OCI-LY7 (cell line): ENCODE measurements at regions not wholly inside any gene's neighbourhood (a gene's known extent, or its start where the extent isn't known, plus 50 kb on each side); places are given as distances from the start of the nearest gene placed in this dataset.

ENCODE experiments used
- BruUV-seq: library from RNA; stranded (reverse); fragments of 400-500 nt; replicated peaks from 2 replicates; lab custom pipeline; 2021; lab: Mats Ljungman, UMichigan
- CTCF ChIA-PET: fragments of 300-600 bp; sonication (Branson Sonifier 250); formaldehyde crosslinking; loops from one replicate; lab custom pipeline; 2022; ENCODE audit warnings: antibody characterized with exemption; ENCODE audit not compliant: unreplicated experiment; lab: Charles Lee
- POLR2A ChIA-PET: fragments of 300-600 bp; sonication (Branson Sonifier 250); formaldehyde crosslinking; loops from one replicate; lab custom pipeline; 2022; ENCODE audit warnings: antibody characterized with exemption; lab: Charles Lee
- DNase-seq: peaks from one replicate; pipeline ENCODE4 v3.0.0-alpha.2; 2015; ENCODE audit warnings: low spot score
- H2AFZ ChIP-seq: fragments of 200-600 bp; sonication (generic), shearing (Covaris generic); 2 replicates; pipeline ENCODE4 v1.6.1; 2014; ENCODE audit warnings: mild to moderate bottlenecking, antibody characterized with exemption, low read length, moderate library complexity
- H3K27ac ChIP-seq: fragments of 200-600 bp; sonication (generic); 2 replicates; pipeline ENCODE4 v1.5.1; 2014; ENCODE audit warnings: mixed run types, low read depth, mild to moderate bottlenecking, moderate library complexity, low read length, inconsistent platforms; ENCODE audit not compliant: poor library complexity, severe bottlenecking
- H3K36me3 ChIP-seq: fragments of 200-600 bp; sonication (generic); 2 replicates; pipeline ENCODE4 v1.6.1; 2014; ENCODE audit warnings: mild to moderate bottlenecking, antibody characterized with exemption, low read length, moderate library complexity, mixed read lengths; ENCODE audit not compliant: insufficient read depth
- H3K4me1 ChIP-seq: fragments of 200-600 bp; sonication (generic); 2 replicates; pipeline ENCODE4 v1.5.1; 2014; ENCODE audit warnings: mild to moderate bottlenecking, low read length; ENCODE audit not compliant: insufficient read depth, poor library complexity, severe bottlenecking
- H3K4me2 ChIP-seq: fragments of 200-600 bp; sonication (generic); 2 replicates; pipeline ENCODE4 v1.6.1; 2014; ENCODE audit warnings: mild to moderate bottlenecking, low read length
- H3K4me3 ChIP-seq: fragments of 200-600 bp; sonication (generic); 2 replicates; pipeline ENCODE4 v1.5.1; 2014; ENCODE audit warnings: mild to moderate bottlenecking, low read depth, low read length; ENCODE audit not compliant: poor library complexity, severe bottlenecking
- H3K79me2 ChIP-seq: fragments of 200-600 bp; sonication (generic); 2 replicates; pipeline ENCODE4 v1.6.1; 2016; ENCODE audit warnings: low read depth, mild to moderate bottlenecking, low read length, moderate library complexity, mixed read lengths; ENCODE audit not compliant: insufficient read depth
- H3K9me2 ChIP-seq: fragments of 200-600 bp; sonication (generic); 2 replicates; pipeline ENCODE4 v1.6.1; 2016; ENCODE audit warnings: mild to moderate bottlenecking, low read length, mixed read lengths; ENCODE audit not compliant: insufficient read depth
- H3K9me3 ChIP-seq: fragments of 200-600 bp; sonication (generic); 2 replicates; pipeline ENCODE4 v1.6.1; 2014; ENCODE audit warnings: mild to moderate bottlenecking, mixed run types, low read length, mixed read lengths
- H4K20me1 ChIP-seq: fragments of 200-600 bp; sonication (generic); 2 replicates; pipeline ENCODE4 v1.6.1; 2014; ENCODE audit warnings: mild to moderate bottlenecking, antibody characterized with exemption, low read length, moderate library complexity, mixed read lengths; ENCODE audit not compliant: insufficient read depth
- EZH2phosphoT487 ChIP-seq: fragments of 200-600 bp; sonication (generic); IDR thresholded peaks from 2 replicates; pipeline ENCODE4 v1.6.1; 2018; ENCODE audit warnings: low read depth, borderline replicate concordance, mild to moderate bottlenecking, mixed run types, antibody characterized with exemption, low read length, moderate library complexity, mixed read lengths
- intact Hi-C: fragments of 100-400 bp; cut with micrococcal nuclease; formaldehyde crosslinking; loops from one replicate; pipeline ENCODE4 v1.10.0; 2022; ENCODE audit not compliant: unreplicated experiment
- TF ChIP-seq, protein P1 (sequence below): fragments of 200-600 bp; sonication (generic); conservative IDR thresholded peaks from 2 replicates; pipeline ENCODE4 v1.5.1; 2014; ENCODE audit warnings: mild to moderate bottlenecking, antibody characterized with exemption, low read length, moderate library complexity, mixed read lengths

DNA sequence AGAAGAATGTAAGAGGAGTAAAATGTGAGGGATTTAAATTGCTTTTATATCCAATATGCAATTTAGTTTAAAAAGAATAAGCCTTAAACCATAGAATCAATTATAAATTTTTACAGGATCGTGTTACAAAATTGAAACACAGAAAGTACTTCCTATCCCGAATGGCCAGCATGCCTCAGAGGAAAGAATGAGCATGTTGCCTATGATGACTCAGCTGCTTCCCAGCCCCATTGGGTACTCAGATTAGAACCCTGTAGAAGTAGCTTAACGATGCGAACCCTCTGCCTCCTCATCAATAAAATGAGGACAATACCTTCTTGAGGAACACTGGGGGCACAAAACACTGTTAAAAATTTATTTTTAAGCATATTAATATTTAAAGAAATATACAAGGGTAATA, 113.4 kb upstream of the CDK1 start:
- no peaks in the 10 kb centered on the region for H3K9me2 ChIP-seq
- CTCF ChIA-PET: no interaction called here
- no peaks in the 10 kb centered on the region for H4K20me1 ChIP-seq
- no peak overlapping the region for H2AFZ ChIP-seq
- POLR2A ChIA-PET: no interaction called here
- TF ChIP-seq EZH2phosphoT487: no peak
- TF ChIP-seq, protein P1, sequence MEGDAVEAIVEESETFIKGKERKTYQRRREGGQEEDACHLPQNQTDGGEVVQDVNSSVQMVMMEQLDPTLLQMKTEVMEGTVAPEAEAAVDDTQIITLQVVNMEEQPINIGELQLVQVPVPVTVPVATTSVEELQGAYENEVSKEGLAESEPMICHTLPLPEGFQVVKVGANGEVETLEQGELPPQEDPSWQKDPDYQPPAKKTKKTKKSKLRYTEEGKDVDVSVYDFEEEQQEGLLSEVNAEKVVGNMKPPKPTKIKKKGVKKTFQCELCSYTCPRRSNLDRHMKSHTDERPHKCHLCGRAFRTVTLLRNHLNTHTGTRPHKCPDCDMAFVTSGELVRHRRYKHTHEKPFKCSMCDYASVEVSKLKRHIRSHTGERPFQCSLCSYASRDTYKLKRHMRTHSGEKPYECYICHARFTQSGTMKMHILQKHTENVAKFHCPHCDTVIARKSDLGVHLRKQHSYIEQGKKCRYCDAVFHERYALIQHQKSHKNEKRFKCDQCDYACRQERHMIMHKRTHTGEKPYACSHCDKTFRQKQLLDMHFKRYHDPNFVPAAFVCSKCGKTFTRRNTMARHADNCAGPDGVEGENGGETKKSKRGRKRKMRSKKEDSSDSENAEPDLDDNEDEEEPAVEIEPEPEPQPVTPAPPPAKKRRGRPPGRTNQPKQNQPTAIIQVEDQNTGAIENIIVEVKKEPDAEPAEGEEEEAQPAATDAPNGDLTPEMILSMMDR: no peak
- intact Hi-C loops: no loop called here
- DNase-seq: no peak
- H3K9me3 ChIP-seq: no peaks in the 10 kb centered on the region
- no peak overlapping the region for H3K4me2 ChIP-seq
- H3K36me3 ChIP-seq: no peaks in the 10 kb centered on the region
- no peaks in the 10 kb centered on the region for H3K79me2 ChIP-seq
- no peak overlapping the region for H3K4me3 ChIP-seq
- H3K4me1 ChIP-seq: no peaks in the 10 kb centered on the region
- H3K27ac ChIP-seq: no peak overlapping the region
- BruUV-seq: no TSS peak

DNA sequence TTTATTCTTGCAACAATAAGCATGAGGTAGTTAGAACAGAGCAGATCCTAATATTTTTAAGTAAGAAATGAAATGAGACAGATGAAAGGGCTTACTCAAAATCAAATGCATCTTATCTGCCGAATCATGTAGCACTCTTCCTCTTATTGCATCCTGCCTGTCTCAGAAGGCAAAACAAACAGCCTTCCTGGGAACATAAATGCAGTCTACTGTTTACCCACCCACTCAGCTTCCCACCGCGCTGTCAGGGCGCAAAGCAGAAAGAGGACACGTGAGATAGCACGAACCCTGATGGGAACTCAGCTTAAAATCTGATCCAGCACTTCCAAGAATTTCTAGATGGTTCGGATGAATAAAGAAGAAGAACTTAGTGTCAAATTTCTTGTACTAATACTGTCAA, 114.4 kb upstream of the CDK1 start:
- no peaks in the 10 kb centered on the region for H4K20me1 ChIP-seq
- H3K4me2 ChIP-seq: no peak overlapping the region
- ChIA-PET POLR2A (interaction anchor here (0.5 to 0.6 kb wide), 2 partner anchors 293 to 349 kb away, joined by 3 to 4 read pairs; no protein-coding TSS in a partner anchor), CTCF (no interaction called here)
- no peak for DNase-seq
- H2AFZ ChIP-seq: no peak overlapping the region
- no peak overlapping the region for H3K27ac ChIP-seq
- H3K9me3 ChIP-seq: no peaks in the 10 kb centered on the region
- no peaks in the 10 kb centered on the region for H3K4me1 ChIP-seq
- H3K9me2 ChIP-seq: no peaks in the 10 kb centered on the region
- no peaks in the 10 kb centered on the region for H3K36me3 ChIP-seq
- H3K79me2 ChIP-seq: no peaks in the 10 kb centered on the region
- H3K4me3 ChIP-seq: no peak overlapping the region
- intact Hi-C loops: no loop called here
- BruUV-seq: no TSS peak
- TF ChIP-seq EZH2phosphoT487: no peak
- TF ChIP-seq, protein P1: no peak

DNA sequence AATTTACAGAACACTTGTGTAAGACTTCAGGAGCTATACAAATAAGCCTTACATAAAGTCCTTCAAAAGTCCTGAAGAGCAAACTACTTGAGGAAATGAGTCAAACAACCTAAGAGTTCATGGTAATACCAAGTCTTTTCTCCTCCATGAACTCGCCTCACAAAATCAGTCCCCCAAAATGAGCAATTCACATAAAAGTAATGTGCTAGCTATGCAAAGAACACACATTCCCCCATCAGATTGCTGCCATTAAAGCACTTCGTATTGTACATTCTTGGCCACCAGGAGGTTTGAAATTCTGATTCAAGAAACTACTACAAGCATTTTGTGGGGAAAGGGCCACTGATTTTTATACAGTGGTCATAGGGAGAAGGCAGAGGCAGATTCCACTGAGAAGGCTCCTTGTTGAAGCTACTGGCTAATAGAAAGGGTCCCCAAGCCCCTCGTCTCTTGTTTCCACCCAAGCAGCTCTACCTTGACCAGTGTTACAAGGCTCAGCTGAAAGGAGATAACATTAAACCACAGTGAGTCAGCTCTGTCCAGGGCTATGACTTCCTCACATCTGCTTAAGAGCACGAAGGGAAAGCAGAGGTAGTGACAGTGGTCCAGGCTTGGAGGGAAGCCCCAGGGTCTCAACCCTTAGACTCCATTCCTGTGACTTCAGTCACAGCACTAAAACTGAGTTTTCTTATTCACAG, 115.2 kb upstream of the CDK1 start:
- H3K27ac ChIP-seq: no peak overlapping the region
- no peaks in the 10 kb centered on the region for H3K4me1 ChIP-seq
- H3K9me2 ChIP-seq: no peaks in the 10 kb centered on the region
- no peaks in the 10 kb centered on the region for H3K79me2 ChIP-seq
- no peaks in the 10 kb centered on the region for H4K20me1 ChIP-seq
- BruUV-seq: no TSS peak
- H3K36me3 ChIP-seq: no peaks in the 10 kb centered on the region
- H3K4me2 ChIP-seq: no peak overlapping the region
- TF ChIP-seq, protein P1: no peak
- TF ChIP-seq EZH2phosphoT487: no peak
- intact Hi-C loops: no loop called here
- no peak overlapping the region for H3K4me3 ChIP-seq
- ChIA-PET CTCF (no interaction called here), POLR2A (interaction anchor here (0.6 to 0.9 kb wide), 2 partner anchors 13 to 292 kb away, joined by 3 read pairs; no protein-coding TSS in a partner anchor)
- no peak for DNase-seq
- H2AFZ ChIP-seq: no peak overlapping the region
- H3K9me3 ChIP-seq: no peaks in the 10 kb centered on the region
